HG02938 (cell line): ENCODE measurements at regions not wholly inside any gene's neighbourhood (a gene's known extent, or its start where the extent isn't known, plus 50 kb on each side); places are given as distances from the start of the nearest gene placed in this dataset.
"Not testable (repeated sequence)": the region's sequence is repeated elsewhere in the genome, so short reads cannot be mapped to it uniquely, and the experiment has no call there.

Experiments
- ATAC-seq: cut with Tn5 transposase; IDR thresholded peaks from one replicate; pipeline ENCODE4 v1.9.1; 2021; ENCODE audit warnings: mild to moderate bottlenecking, moderate library complexity; ENCODE audit not compliant: unreplicated experiment

DNA sequence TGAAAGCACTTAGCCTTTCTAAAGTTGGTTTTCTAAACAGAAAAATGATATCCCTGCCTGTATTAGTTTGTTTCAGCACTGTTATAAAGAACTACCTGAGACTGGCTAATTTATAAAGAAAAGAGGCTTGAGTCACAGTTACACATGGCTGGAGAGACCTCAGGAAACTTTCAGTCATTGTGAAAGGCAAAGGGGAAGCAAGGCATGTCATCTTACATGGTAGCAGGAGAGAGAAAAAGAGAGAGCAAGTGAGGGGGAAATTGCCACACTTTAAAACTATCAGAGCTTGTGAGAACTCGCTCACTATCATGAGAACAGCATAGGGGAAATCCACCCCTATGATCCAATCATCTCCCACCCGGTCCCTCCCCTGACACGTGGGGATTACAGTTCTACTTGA lies 64.9 kb downstream of the FAM170A start:
- peak; percentile 54 for ATAC-seq

DNA sequence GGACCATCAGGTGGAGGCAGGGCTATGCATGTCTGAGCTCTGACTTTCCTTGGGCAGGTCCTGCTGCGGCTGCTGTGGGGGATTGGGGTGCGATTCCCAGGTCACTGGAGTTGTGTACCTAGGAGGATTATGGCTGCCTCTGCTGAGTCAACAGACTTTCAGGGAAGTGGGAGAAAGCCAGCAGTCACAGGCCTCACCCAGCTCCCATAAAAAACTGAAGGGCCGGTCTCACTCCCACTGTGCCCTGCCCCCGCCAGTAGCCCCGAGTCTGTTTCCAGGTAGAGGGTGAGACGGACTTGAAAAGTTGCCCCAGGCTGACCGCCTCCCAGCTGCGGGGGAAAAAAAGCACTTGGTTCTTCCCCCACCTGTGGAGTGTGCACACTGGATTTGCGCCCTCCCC lies 76.7 kb downstream of the FAM170A start:
- ATAC-seq, result no peak

DNA sequence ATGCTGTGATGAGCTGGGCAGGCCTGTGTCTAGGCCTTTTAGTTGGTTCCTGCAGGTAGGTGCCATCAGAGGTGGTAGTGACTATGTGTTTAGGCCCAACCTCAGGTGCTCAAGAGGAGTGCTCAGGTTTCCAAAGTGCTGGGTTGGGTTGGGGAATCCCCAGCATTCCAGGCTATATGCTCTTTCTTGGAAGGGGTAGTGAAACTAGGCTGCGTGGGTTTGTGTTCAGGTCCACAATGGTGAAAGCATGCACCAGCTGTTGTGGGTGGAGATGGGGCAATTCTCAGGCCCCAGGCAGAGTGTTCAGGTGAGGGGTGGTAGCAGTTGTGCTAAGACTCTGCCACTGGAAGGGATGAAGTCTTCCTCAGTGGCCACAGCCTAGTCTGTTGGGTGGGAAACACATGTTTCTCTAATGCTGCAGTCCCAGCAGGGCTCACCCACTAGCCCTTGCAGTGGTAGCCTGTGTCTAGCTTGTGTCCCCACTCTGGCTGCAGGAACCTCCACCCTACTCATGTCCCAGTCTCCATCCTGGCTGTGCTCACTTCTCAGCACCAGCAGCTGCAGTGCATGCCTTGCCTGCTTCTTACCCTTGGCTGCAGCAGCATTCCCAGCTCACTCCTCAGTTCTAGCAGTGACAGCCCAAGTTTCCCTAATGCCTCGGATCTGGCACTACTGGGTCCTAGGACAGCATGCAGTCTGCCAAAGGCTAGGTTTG lies 78.9 kb downstream of the FAM170A start:
- ATAC-seq, result no peak

DNA sequence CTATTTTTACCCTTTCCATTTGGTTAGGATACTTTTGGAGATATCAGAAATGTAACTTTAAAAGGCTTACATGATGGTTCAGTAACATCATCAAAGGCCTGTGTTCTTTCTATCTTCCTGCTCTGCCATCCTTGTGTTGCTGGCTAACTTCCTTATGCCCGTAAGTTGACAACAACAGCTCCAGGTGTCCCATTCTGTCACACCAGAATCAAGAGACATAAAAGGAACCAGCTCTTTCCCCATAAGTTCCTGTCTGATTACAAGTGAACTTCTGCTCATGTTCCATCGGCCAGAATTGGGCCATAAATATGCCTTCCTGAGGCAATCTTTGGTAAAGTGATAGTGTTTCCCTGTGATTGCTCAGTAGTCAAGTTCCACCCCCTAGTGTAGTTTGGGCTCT lies 92.4 kb downstream of the FAM170A start:
- no peak for ATAC-seq

DNA sequence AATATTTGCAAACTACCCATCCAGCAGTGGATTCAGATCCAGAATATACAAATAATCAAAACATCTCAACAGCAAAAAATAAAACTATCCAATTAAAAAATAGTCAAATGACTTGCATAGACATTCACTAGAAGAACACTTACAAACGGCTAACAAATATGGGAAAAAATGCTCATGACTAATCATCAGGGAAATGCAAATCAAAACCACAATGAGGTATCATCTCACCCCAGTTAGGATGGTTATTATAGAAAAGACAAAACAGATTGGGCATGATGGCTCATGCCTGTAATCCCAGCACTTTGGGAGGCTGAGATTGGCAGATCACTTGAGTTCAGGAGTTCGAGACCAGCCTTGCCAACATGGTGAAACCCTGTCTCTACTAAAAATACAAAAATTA lies 95.9 kb downstream of the FAM170A start:
- ATAC-seq, result not testable (repeated sequence)

DNA sequence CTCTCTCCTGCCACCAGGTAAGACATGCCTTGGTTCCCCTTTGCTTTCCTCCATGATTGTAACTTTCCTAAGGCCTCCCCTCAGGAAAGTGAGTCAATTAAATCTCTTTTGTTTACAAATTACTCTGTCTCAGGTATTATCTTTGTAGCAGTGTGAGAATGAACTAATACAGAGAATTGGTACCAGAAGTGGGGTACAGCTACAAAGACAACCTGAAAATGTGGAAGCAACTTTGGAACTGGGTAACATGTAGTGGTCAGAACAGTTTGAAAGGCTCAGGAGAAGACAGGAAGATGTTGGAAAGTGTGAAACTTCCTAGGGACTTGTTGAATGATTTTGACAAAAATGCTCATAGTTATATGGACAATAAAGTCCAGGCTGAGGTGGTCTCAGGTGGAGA lies 97.2 kb downstream of the FAM170A start:
- no peak for ATAC-seq

DNA sequence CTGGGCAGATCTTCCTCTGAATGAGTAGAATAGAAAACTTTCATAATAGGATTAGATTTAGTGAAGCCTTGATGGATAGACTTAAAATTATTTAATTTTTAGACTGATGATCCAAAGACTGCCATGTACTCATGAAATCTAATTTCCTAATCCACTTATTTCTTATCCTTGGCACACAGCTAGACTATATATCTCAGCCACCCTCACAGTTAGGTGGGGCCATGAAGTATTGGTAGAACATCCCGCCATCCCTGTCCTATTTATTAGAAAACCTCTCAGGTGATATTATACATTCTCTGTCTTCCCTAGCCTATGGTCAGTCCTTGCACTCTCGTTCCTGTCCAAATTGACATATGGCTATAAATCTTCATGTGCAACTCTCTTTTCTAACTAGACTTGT lies 110.9 kb downstream of the FAM170A start:
- no peak for ATAC-seq

DNA sequence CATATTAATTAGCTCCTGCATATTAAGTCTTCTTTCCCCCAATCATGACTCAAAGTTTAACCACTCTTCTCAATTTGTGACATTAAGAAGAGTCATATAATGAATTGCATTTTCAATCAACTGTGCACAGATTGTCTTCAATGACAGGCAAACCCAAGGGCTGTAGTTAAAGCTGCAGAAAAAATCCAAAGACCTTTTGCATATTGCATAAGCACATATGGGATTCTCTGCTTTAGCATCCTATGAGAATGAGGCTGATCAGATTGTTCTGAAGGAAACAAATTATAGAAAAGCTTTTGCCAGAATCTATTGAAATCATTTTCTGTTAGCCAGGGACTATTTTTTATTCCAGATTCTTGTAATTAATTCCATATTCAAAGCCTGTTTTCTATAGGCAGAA lies 112.3 kb downstream of the FAM170A start:
- no peak for ATAC-seq

DNA sequence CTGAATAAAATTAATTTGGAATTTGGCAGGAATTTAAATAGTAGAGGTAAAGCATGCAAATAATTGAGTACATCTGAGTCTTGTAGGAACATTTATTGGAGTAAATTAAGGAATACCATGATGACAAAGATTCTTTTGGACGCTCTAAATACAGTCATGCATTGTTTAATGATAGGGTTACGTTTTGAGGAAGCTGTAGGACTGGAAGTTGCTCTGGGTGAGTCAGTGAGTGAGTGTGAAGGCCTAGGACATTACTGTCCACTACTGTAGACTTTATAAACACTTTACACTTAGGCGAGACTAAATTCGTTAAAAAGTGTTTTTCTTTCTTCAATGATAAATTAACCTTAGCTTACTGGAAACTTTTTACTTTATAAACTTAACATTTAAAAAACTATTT lies 113.0 kb downstream of the FAM170A start:
- ATAC-seq, result no peak

DNA sequence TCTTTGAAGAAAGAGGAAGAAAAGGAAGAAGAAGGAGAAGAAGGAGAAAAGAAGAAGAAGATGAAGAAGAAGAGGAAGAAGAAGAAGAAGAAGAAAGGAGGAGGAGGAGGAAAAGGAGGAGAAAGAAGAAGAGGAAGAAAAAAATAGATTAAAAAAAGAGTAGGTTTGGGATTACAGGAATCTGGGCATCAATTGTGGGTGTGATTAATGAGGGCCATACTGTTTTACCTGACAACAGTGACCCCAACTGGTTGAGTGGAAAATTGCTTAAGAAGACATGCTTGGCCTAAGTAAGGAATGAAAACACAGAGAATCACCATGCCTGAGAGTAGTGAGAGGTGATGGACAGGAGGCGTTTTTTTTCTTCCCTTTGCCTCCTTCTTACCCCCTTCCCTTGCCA lies 114.6 kb downstream of the FAM170A start:
- ATAC-seq, result peak; percentile 96

DNA sequence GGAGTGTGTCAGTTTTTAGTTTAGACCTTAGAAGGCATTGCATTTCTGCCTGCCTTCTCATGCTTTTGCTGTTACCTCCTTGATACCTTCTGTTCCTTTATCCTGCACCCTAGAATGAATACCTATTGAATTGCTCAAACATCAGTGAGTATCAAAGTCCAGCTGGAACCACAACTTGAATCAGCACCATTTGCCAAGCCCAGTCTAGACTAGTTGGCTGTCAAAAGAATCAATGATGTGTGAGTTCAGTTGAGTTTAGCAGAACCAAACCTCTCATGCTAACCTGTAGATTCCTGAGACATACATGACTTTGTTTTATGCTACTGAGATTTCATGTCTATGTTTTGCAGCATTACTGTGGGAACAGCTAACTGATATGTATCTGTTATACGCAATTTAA lies 116.6 kb downstream of the FAM170A start:
- no peak for ATAC-seq

DNA sequence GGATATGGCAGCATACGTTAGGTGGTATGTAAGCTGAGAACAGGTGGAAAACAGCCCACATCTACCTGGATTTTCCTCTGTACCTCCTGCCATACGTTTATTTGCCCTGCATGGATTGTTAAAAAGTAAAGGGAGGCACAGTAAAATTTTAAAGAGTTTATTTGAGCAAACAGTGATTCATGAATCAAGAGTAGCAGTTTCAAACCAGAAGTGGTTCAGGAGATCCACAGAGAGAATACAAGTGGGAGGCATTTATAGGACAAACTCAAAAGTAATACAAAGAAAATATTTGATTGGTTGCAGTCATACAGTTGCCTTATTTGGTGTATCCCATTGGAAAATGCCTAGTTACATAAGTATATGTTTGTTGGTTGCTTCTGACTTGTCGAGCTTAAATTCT lies 117.6 kb downstream of the FAM170A start:
- no peak for ATAC-seq

DNA sequence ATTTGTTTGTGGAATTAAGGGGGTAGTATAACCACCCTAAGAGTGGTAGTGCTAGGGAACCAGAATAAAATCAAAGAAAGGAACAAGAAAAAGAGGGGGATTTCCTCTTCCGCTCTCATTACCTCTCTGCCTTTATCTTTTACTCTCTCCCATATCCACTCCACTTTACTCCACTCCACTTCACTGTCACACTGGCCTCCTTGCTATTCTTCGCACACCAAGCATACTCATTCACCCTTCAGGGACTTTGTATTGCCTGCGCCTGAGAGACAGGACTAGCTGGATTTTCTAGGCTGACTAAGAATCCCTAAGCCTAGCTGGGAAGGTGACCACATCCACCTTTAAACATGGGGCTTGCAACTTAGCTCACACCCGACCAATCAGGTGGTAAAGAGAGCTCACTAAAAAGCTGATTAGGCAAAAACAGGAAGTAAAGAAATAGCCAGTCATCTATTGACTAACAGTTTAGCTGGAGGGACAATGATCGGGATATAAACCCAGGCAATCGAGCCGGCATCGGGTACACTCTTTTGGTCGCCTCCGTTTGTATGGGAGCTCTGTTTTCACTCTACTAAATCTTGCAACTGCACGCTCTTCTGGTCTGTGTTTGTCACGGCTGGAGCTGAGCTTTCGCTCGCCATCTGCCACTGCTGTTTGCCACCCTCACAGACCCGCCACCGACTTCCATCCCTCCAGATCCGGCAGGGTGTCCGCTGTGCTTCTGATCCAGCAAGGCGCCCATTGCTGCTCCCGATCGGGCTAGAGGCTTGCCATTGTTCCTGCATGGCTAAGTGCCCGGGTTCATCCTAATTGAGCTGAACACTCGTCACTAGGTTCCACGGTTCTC lies 121.8 kb downstream of the FAM170A start:
- no peak for ATAC-seq

DNA sequence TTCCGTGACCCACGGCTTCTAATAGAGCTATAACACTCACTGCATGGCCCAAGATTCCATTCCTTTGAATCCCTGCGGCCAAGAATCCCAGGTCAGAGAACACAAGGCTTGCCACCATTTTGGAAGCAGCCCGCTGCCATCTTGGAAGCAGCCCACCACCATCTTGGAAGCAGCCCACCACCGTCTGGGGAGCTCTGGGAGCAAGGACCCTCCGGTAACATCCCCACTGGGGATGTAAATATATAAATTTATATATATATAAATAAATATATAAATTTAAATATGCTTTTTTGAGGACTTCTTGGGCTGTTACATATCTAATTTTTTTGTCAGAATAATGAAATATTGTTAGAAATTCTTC lies 122.4 kb downstream of the FAM170A start:
- ATAC-seq, result no peak

DNA sequence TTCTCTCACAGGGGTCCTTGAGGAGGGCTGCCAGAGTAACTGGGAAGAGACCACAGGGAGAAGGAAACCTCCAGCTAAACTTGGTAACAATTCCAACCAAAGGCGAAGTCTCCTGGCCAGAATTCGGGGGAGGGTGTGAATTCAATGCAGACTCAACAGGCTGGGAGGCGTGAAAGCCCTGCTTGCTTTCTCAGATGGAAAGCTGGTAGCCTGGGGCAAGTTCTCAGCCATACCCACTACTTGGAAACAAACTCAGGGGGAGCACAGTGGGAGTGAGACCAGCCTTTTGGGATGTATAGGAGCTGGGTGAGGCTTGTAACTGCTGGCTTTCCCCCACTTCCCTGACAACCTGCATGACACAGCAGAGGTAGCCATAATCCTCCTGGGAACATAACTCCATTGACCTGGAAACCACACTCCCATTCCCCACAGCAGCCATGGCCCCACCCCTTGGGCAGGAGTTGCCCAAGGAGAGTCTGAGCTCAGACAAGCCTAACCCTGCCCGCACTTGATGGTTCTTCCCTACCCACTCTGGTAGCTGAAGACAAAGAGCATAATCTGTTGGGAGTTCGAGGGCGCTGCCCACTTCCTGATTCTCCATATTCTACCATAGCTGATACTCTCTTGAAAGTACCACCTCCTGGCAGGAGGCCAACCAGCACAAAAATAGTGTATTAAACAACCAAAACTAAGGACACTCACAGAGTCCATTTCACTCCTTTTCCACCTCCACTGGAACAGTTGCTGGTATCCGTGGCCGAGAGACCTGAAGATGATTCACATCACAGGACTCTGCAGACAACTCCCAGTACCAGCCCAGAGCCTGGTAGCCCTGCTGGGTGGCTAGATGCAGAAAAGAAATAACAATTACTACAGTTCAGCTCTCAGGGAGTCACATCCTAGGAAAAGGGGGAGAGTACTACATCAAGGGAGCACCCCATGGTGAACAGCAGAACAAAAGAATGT lies 123.8 kb downstream of the FAM170A start:
- ATAC-seq, result no peak

DNA sequence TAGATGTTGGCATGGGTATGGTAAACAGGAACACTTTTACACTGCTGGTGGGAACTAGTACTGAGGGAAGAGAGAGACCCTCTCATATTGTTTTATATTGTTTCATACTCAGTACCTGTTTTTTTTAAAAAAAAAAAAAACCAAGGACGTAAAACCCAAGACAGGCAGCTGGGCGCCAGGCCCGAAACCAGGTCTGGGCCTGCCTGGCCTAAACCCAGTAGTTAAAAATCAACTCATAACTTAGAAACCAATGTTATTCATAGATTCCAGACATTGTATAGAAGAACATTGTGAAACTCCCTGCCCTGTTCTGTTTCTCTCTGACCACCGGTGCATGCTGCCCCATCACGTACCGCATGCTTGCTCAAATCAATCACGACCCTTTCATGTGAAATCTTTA lies 125.5 kb downstream of the FAM170A start:
- not testable (repeated sequence) for ATAC-seq

DNA sequence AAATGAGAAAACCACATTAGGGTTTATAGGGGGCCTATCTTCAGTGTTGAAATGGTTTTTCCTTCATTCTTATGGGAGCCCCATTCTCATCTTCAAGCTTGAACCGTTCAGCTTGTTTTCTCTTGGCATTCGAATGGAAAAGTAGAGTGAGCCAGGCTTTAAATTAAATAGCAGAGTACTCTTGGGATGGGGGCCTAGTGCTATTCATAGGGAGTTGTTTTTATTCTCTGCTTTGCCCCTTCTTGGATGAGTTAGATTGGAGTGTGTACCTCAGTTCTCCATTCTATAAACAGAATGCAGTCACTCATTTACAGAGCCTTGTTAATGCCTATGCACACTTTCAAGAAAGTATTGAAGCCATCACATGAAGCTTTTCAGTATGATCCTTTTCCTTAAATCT lies 127.9 kb downstream of the FAM170A start:
- no peak for ATAC-seq

DNA sequence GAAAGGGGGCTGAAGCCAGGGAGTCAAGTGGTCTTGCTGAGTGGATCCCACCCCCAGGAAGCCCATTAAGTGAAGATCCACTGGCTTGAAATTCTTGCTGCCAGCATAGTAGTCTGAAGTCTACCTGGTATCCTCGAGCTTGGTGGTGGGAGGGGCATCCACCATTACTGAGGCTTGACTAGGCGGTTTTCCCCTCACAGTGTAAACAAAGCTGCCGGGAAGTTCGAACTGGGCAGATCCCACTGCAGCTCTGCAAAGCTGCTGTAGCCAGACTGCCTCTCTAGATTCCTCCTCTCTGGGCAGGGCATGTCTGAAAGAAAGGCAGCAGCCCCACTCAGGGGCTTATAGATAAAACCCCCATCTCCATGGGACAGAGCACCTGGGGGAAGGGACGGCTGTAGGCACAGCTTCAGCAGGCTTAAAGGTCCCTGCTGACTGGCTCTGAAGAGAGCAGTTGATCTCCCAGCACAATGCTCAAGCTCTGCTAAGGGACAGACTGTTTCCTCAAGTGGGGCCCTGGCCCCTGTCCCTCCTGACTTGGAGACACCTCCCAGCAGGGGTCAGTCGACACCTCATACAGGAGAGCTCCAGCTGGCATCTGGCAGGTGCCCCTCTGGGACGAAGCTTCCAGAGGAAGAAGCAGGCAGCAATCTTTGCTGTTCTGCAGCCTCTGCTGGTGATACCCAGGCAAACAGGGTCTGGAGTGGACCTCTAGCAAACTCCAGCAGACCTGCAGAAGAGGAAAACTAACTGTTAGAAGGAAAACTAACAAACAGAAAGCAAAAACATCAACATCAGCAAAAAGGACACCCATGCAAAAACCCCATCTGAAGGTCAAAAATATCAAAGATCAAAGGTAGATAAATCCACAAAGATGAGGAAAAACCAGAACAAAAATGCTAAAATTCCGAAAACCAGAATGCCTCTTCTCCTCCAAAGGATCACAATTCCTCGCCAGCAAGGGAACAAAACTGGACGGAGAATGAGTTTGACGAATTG lies 140.6 kb downstream of the FAM170A start:
- ATAC-seq, result not testable (repeated sequence)

DNA sequence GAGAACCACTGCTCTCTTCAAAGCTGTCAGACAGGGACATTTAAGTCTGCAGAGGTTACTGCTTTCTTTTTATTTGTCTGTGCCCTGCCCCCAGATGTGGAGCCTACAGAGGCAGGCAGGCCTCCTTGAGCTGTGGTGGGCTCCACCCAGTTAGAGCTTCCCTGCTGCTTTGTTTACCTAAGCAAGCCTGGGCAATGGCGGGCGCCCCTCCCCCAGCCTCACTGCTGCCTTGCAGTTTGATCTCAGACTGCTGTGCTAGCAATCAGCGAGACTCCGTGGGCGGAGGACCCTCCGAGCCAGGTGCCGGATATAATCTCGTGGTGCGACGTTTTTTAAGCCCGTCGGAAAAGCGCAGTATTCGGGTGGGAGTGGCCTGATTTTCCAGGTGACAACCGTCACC lies 150.8 kb downstream of the FAM170A start:
- not testable (repeated sequence) for ATAC-seq

DNA sequence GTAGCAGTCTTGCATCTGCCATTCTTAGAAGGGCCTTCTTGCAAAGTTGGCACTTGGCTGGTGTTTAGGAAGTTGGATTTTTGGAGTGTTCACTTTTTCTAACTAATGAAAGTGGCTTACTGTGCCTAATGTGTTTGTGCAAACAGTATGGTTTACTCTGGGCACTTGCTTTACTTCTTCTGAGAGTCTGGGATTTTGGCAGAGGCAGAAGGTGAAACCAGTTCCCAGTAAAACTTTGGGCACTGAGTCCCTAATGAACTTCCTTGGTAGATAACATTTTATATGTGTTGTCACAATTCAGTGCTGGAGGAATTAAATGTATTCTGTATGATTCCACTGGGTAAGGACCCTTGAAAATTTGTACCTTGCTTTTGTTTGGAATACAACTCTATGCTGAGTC lies 155.7 kb downstream of the FAM170A start:
- no peak for ATAC-seq
